Parathyroid adenoma (tissue), 2 donors: ENCODE measurements at regions not wholly inside any gene's neighbourhood (a gene's known extent, or its start where the extent isn't known, plus 50 kb on each side); places are given as distances from the start of the nearest gene placed in this dataset.
A peak's percentile ranks its signal among the peaks of the same experiment; 100 is the strongest.

Experiments
- H2AFZ ChIP-seq: fragments of 300-600 bp; sonication (generic); one replicate; pipeline ENCODE4 v1.7.0; 2017; ENCODE audit warnings: antibody characterized with exemption, mild to moderate bottlenecking
- H3K27ac ChIP-seq: fragments of 300-600 bp; sonication (generic); one replicate; pipeline ENCODE4 v1.7.0; 2017
- H3K27me3 ChIP-seq: fragments of 300-600 bp; sonication (generic); one replicate; pipeline ENCODE4 v1.7.0; 2017; ENCODE audit warnings: low read length; ENCODE audit not compliant: control insufficient read depth, insufficient read depth
- H3K36me3 ChIP-seq: fragments of 300-600 bp; sonication (generic); one replicate; pipeline ENCODE4 v1.7.0; 2017; ENCODE audit warnings: low read length; ENCODE audit not compliant: control insufficient read depth, insufficient read depth
- H3K4me1 ChIP-seq: fragments of 300-600 bp; sonication (generic); one replicate; pipeline ENCODE4 v1.7.0; 2017; ENCODE audit warnings: control low read depth
- H3K4me2 ChIP-seq: fragments of 300-600 bp; sonication (generic); one replicate; pipeline ENCODE4 v1.7.0; 2017; ENCODE audit warnings: low read length
- H3K4me3 ChIP-seq: fragments of 300-600 bp; sonication (generic); one replicate; pipeline ENCODE4 v1.7.0; 2017; ENCODE audit warnings: low read depth, low read length
- H3K79me2 ChIP-seq: fragments of 300-600 bp; sonication (generic); one replicate; pipeline ENCODE4 v1.7.0; 2017; ENCODE audit warnings: control low read depth
- H3K9ac ChIP-seq: fragments of 300-600 bp; sonication (generic); one replicate; pipeline ENCODE4 v1.7.0; 2017; ENCODE audit warnings: mild to moderate bottlenecking
- H3K9me3 ChIP-seq: fragments of 300-600 bp; sonication (generic); one replicate; pipeline ENCODE4 v1.7.0; 2017; ENCODE audit warnings: low read length; ENCODE audit not compliant: control insufficient read depth
- CTCF ChIP-seq: fragments of 300-600 bp; sonication (generic); IDR thresholded peaks from one replicate; pipeline ENCODE4 v1.7.0; 2017; ENCODE audit warnings: antibody characterized with exemption, mild to moderate bottlenecking
- donor health status: primary hyperparathyroidism.

- no peak overlapping the region for H3K4me3 ChIP-seq
Measured at GRCh38 chr14:89032086-89032649, 207.7 kb downstream of the TTC8 start.

DNA sequence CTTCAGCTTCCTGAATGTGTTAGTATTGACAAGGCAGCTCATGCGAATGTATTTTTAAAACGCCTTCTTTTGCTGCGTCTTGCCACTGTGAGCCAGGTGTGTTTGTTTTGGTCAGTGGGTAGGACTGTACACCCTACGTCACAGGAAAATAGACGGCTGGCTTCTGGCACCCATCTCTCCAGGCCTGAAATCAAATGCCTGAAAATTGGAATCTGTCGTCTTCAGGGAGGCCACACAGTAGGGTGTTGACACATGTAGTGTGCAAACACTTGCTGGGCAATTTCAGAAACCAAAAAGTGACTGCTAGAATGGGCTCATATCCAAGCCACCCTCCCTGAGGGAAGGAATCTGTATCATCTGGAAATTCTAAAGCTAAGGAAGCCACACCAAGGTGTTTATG is 209.3 kb downstream of the TTC8 start:
- H3K9me3 ChIP-seq: no peaks in the 10 kb centered on the region
- no peak overlapping the region for H2AFZ ChIP-seq
- no peak overlapping the region for H3K27ac ChIP-seq
- no peak for TF ChIP-seq CTCF
- no peaks in the 10 kb centered on the region for H3K79me2 ChIP-seq
- no peaks in the 10 kb centered on the region for H3K4me1 ChIP-seq
- no peaks in the 10 kb centered on the region for H3K36me3 ChIP-seq
- no peak overlapping the region for H3K4me3 ChIP-seq
- no peak overlapping the region for H3K9ac ChIP-seq
- H3K27me3 ChIP-seq: no peaks in the 10 kb centered on the region
- H3K4me2 ChIP-seq: no peak overlapping the region

More at GRCh38 chr14:89032086-89032649, 207.7 kb downstream of the TTC8 start:
- Histone ChIP-seq H3K27me3 (no peaks in the 10 kb centered on the region), H3K27ac (no peak overlapping the region), H3K4me2 (no peak overlapping the region), H3K9ac (no peak overlapping the region), H2AFZ (no peak overlapping the region), H3K79me2 (no peaks in the 10 kb centered on the region), H3K9me3 (no peaks in the 10 kb centered on the region), H3K36me3 (no peaks in the 10 kb centered on the region), H3K4me1 (no peaks in the 10 kb centered on the region)
- no peak for TF ChIP-seq CTCF

- H3K9me3 ChIP-seq: no peaks in the 10 kb centered on the region
- H3K27ac ChIP-seq: no peak overlapping the region
- no peak overlapping the region for H3K4me2 ChIP-seq
- peaks cover 7% of the 10 kb centered on the region for H3K4me1 ChIP-seq
- no peaks in the 10 kb centered on the region for H3K79me2 ChIP-seq
- no peaks in the 10 kb centered on the region for H3K36me3 ChIP-seq
- H2AFZ ChIP-seq: no peak overlapping the region
- no peaks in the 10 kb centered on the region for H3K27me3 ChIP-seq
- no peak overlapping the region for H3K9ac ChIP-seq
- no peak for TF ChIP-seq CTCF
- H3K4me3 ChIP-seq: no peak overlapping the region
Measured at GRCh38 chr14:89036371-89036770, 211.9 kb downstream of the TTC8 start.

- Histone ChIP-seq H3K27ac (no peak overlapping the region), H3K9me3 (no peaks in the 10 kb centered on the region), H2AFZ (no peak overlapping the region), H3K36me3 (no peaks in the 10 kb centered on the region), H3K9ac (no peak overlapping the region), H3K27me3 (no peaks in the 10 kb centered on the region), H3K4me1 (peaks cover 7% of the 10 kb centered on the region), H3K4me2 (no peak overlapping the region), H3K79me2 (no peaks in the 10 kb centered on the region), H3K4me3 (no peak overlapping the region)
- TF ChIP-seq CTCF: no peak
Measured at GRCh38 chr14:89037065-89037464, 212.6 kb downstream of the TTC8 start.

DNA sequence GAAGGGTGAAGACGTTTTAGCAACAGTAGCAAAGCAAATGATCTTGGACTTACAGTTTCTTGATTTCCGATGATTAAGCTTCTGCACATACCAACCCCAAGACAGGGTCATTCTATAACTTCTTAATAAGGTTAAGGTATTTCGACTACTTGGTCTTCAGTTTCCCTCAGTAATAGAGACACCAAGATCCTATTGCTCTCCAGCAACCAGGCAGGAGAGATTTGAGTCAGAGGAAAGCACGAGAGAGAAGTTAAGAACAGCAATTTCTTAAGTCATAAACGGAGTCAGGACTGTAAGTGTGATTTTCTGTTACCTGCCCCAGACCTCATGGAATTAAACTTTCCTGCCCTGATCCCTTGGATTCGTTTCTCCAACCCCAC is 215.6 kb downstream of the TTC8 start:
- H3K27ac ChIP-seq: peak overlapping the region; percentile 83
- no peaks in the 10 kb centered on the region for H3K9me3 ChIP-seq
- H3K4me2 ChIP-seq: no peak overlapping the region
- H3K9ac ChIP-seq: no peak overlapping the region
- no peaks in the 10 kb centered on the region for H3K36me3 ChIP-seq
- H3K4me1 ChIP-seq: peaks cover 7% of the 10 kb centered on the region
- H3K27me3 ChIP-seq: no peaks in the 10 kb centered on the region
- no peaks in the 10 kb centered on the region for H3K79me2 ChIP-seq
- peak overlapping the region; percentile 86 for H2AFZ ChIP-seq
- H3K4me3 ChIP-seq: peak overlapping the region; percentile 36
- no peak for TF ChIP-seq CTCF
